Stimulated activated CD8-positive, alpha-beta memory T cell treated with anti-CD3 and anti-CD28 coated beads, Interleukin-4, amount 100 ng/mL, for 24 hours (primary cell): ENCODE measurements at regions not wholly inside any gene's neighbourhood (a gene's known extent, or its start where the extent isn't known, plus 50 kb on each side); places are given as distances from the start of the nearest gene placed in this dataset.

Experiments
- DNase-seq: peaks from one replicate; pipeline ENCODE4 v3.0.0-alpha.2; 2020; ENCODE audit warnings: low read depth

GRCh38 chr16:6279286-6279685, 1053.4 kb upstream of the RBFOX1 start:
- no peak for DNase-seq

- DNase-seq: no peak
These were observed 1058.3 kb upstream of the RBFOX1 start for GRCh38 chr16:6274351-6274750.

- DNase-seq: no peak
These were observed 1065.0 kb upstream of the RBFOX1 start for GRCh38 chr16:6267682-6268081.

GRCh38 chr16:6266703-6267102, 1065.9 kb upstream of the RBFOX1 start:
- no peak for DNase-seq

- DNase-seq: no peak
These were observed 1066.7 kb upstream of the RBFOX1 start for GRCh38 chr16:6265968-6266367.

GRCh38 chr16:6258056-6258455, 1074.6 kb upstream of the RBFOX1 start:
- DNase-seq: no peak

GRCh38 chr16:6252541-6252940, 1080.1 kb upstream of the RBFOX1 start:
- no peak for DNase-seq

GRCh38 chr16:6250511-6250910, 1082.1 kb upstream of the RBFOX1 start:
- DNase-seq: no peak

GRCh38 chr16:6249863-6250262, 1082.8 kb upstream of the RBFOX1 start:
- no peak for DNase-seq

GRCh38 chr16:6248199-6248598, 1084.4 kb upstream of the RBFOX1 start:
- DNase-seq: no peak

- DNase-seq: no peak
These were observed 1084.9 kb upstream of the RBFOX1 start for GRCh38 chr16:6247775-6248174.

GRCh38 chr16:6247150-6247549, 1085.5 kb upstream of the RBFOX1 start:
- no peak for DNase-seq

- no peak for DNase-seq
These were observed 1086.4 kb upstream of the RBFOX1 start for GRCh38 chr16:6246266-6246665.

GRCh38 chr16:6232056-6232455, 1100.6 kb upstream of the RBFOX1 start:
- no peak for DNase-seq

GRCh38 chr16:6231398-6231797, 1101.2 kb upstream of the RBFOX1 start:
- DNase-seq: no peak

GRCh38 chr16:6229186-6229585, 1103.5 kb upstream of the RBFOX1 start:
- DNase-seq: no peak

GRCh38 chr16:6218855-6219254, 1113.8 kb upstream of the RBFOX1 start:
- DNase-seq: no peak

GRCh38 chr16:6216836-6217235, 1115.8 kb upstream of the RBFOX1 start:
- no peak for DNase-seq

- DNase-seq: no peak
These were observed 1114.0 kb upstream of the EEF2KMT start for GRCh38 chr16:6211644-6212043.

- no peak for DNase-seq
These were observed 1111.8 kb upstream of the EEF2KMT start for GRCh38 chr16:6209355-6209930.

- no peak for DNase-seq
These were observed 1110.0 kb upstream of the EEF2KMT start for GRCh38 chr16:6207580-6207979.

- no peak for DNase-seq
These were observed 1109.5 kb upstream of the EEF2KMT start for GRCh38 chr16:6207124-6207523.

- DNase-seq: no peak
These were observed 1108.5 kb upstream of the EEF2KMT start for GRCh38 chr16:6206080-6206479.

GRCh38 chr16:6204945-6205344, 1107.3 kb upstream of the EEF2KMT start:
- no peak for DNase-seq

GRCh38 chr16:6200861-6201260, 1103.3 kb upstream of the EEF2KMT start:
- DNase-seq: no peak
